NAMALWA (cell line): ENCODE measurements at regions not wholly inside any gene's neighbourhood (a gene's known extent, or its start where the extent isn't known, plus 50 kb on each side); places are given as distances from the start of the nearest gene placed in this dataset.

ENCODE experiments used
- DNase-seq: peaks from one replicate; pipeline ENCODE4 v3.0.0-alpha.2; 2015; ENCODE audit warnings: low spot score

DNA sequence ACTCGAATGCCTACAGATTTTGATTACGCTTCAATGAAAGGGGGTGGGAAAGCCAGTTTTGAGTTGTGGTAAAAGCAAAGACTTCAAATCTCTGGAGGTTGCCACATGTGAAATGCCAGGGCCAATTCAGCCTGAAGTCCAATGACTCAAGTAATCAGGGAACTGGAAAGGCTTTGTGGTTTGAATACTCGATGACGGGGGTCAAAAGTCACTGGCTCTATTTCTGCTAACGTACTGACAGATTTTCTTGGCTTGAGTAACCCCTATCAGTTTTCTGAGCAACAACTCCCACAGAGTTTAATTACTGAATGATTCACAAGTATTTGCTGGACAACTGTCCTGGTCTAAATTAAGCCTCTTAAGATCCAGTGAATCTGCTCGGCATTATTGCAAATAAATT, 152.2 kb downstream of the SIPA1L2 start:
- no peak for DNase-seq

DNA sequence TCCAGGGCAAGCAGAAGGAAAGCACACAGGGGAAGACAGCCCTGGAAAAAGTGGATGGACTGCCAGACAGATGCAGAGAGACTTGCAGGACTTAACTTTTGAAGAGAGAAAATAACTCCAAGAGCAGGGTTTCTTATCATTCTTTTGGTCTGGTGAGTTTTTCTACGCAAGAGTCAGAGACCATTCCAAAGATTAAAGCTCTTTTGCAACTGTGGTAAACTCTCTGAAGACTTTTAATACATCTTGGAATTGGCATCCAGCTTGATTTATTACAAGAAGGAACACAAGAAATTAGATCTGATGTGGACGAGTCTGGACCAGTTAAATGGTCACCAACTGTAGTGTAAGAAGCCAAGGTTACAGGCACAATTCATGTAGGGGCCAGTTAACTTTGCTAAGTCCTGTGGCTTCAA, 153.4 kb downstream of the SIPA1L2 start:
- DNase-seq = no peak

DNA sequence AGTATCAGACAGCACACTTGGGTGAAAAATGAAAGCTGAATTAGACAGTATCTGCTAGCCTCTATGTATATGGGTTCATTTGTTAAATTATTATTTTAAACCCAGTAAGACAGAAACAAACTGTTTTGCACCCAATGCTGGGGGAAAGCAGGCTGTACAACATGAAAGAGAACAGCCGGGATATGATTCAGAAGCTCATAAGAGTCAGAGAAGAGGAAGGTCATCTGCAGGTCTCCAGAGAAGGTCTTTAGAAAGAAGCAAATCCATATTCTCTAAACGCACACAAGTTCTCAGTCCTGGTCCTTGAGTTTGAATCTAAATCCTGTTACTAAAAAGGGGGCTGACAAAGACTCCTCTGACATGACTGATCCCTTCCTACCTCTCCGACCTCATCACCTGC, 155.1 kb downstream of the SIPA1L2 start:
- DNase-seq = no peak

DNA sequence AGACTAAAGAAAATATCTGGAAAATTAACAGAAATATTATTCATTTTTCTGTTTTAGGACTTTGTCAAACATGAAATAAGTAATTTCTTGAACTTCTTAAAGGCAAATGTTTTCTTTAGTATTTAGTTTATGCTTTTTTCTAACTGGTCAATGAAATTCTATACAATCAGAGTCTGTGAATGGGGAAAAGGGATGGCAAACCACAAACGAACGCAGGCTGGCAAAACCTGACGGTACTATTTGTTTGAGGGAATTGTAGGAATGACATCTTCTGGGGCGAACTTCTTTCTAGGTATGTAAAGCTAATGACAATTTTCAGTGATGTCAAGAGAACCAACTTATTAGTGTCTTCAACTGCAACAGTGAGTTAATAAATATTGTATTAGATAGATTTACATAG, 156.0 kb downstream of the SIPA1L2 start:
- DNase-seq = no peak

DNA sequence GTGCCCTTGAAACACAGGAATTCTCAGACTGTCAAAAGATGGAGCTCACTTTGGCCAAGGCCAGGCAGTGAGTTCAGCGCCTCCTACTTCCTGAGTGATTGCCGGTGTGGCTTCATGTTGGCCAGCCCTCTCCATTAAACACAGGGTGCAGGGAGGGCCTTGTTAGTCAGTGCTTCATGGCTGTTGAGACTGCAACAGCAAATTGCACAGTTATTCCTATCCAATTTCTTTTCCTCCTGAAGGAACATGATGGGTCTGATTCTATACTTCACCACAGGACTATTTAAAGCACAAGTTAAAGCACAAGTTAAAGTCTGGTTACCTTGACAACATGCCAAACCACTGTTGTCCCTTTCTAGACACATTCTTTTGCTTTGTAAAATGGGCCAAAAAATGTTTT, 156.6 kb downstream of the SIPA1L2 start:
- DNase-seq = no peak

DNA sequence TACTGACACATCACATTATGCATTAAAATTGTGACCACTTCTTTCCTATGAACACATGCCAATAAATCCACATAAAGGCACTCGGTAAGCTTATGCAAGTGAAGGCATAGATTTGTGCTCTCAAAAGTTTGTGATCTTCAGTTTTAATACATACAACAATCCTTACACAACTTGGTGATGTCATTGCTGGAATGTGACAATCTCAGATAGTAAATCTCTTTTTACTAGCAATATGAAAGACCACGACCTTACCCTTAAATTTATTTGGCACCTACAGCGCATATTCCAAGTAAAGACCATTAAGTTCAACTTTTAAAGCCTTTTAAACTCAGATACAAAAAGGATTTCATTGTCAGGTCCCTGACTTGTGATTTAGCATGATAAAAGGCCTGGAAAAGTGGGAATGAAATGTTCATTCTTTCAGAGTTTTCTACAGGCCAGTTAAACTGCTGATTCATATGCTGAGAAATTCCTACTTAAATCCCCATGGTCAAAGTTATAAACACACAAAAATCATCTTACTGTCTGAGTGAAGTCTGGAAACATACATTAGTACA, 157.4 kb downstream of the SIPA1L2 start:
- no peak for DNase-seq

DNA sequence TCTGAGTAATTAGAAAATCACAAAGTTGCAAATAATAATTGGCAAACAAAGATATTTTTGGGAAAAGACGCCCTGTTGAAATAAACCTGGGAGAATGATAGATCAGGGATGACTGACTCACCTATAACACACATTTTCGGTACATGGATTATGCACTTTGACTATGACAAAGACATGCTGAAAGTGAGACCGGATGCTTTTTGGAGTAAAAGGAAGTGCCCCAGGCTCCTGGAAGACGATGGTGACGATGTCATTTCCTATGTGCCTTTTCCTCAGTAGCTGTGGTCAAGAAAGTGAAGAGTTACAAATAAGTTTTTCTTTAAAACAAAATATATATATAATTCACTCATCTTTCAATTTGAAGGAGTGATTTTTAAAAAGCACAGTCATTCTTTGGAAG, 158.7 kb downstream of the SIPA1L2 start:
- DNase-seq = no peak

DNA sequence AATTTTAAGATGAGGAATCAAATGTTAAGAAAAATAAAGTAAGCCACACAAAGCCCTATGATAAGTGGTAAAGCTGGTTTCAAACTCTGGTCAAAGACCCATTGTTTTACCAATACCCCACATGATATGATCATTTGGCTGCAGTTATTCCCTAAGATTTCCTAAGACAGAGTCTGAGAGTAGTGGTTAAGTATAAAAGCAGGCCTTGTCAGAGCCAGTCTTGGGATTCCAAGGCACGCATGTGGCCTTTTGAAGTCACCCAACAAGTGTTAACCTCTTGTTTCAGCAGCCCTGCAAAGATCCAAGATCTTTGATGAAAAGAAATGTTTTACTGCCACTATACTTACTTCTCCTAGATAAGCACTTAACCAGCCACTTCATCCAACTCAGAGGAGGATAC, 159.2 kb downstream of the SIPA1L2 start:
- no peak for DNase-seq

DNA sequence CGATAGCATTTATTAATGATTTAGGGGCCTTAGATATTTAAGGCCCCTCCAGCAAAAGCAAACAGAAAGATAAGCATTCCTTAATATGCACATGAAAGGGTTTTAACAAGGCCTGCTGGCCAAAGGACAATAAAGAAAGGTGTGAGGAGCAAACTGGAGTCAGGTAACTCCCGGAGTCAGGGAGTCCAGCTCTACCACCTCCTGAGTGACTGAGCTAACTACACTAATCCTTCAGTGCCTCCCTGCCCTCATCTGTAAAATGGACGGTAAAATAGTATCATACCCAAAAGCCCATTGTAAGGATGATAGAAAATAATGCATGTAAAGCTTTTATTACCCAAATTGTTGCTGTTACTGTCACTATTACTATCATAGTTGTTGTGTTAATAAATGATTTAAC, 161.7 kb downstream of the SIPA1L2 start:
- DNase-seq = no peak

DNA sequence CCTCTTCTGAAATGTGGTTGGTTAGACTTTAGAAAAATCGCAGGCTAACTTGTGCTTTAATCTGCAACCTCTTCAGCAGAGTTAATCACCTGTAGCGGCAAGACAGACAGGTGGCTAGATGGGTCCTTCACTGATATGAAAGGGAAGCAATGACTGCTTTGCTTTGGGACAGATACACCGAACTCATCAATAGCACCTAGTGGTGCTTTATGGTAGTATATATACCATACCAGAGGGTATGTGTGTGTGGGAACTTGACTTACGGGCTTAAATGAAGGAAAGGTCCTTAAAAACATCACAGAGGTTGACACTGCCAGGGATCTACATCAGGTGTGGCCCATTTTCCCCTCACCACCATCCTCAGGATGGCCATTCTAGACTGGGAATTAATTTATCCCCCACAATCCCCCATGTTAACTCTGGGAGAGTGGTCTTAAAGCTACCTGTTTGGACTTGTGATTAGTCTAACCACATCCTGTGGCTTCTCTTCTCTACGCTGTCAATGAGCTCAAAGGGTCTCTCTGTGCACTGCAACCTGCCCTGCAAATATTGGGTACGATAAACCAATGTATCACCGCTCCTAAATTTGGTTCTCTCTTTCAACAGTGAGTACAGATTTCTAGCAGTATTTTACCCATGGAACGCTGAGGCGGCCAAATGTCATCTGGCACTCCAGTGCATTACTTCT, 162.7 kb downstream of the SIPA1L2 start:
- no peak for DNase-seq

DNA sequence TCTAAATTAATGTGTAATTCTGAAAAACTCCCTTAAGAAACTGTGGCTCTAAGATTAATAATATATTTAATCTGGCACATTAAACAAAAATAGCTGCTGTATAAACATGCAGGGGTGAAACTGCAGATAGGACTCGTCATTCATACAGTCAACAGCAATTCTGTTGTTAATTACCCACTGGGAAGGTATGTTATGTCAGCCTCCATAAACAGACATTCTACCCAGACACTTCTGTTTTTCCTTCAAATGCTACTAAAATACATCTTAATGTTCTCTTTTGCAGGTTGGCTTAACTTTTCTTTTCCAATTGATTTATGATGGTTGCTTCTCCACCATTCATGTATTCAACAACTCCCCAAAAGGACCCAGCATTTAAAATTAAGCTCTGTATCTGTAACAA, 165.6 kb downstream of the SIPA1L2 start:
- no peak for DNase-seq

DNA sequence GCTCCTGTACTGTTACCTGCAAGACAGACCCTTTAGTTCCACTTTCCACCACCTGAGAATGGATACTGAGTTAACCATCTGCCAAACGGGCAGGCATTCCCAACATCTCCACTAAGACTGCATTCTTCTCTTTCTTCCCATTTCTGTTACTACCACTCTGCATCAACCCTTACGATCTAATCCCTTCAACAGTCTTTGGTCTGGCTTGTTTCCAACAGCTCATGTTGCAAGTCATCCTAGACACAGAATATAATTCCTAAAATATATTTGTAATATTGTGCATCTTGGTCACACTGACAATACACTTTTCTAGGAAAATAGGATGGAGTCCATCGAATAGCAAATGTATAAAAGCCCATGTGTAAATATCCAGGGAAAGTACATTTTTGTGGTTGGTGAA, 166.7 kb downstream of the SIPA1L2 start:
- no peak for DNase-seq

DNA sequence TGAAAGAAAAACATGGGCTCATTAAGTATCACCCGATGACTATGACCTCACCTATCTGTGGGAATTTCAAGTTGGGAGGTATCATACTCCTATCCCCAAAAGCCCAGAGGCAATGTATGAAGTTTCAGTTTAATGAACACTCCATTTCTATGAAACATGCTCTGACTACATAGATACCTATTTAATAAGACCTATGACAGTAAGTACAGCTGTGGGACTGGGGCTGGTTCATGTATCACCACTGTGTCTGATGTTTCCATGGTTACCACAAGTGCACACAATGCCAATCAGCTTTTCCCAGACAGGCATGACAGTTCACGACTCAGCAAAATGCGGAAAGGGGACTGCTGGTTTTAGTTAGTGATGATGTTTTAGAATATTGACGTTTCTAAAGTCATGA, 167.7 kb downstream of the SIPA1L2 start:
- no peak for DNase-seq

DNA sequence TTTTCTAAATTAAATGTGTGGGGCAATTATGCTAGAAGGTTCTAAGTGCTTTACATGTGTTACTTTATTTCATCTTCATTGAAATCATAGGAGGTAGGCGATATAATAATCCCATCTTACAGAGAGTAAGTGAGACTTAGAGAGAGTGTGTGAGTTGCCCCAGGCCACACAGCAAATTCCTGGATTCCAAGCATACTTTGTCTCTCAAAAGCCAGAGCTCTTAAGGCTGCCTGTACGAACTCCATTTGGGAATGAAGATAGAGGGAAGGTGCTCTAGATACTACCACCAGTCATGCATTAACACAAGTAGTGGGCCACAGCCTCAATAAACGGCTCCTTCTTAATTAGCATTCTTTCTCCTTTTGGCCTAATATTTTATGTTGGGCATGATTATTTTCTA, 170.1 kb downstream of the SIPA1L2 start:
- no peak for DNase-seq

DNA sequence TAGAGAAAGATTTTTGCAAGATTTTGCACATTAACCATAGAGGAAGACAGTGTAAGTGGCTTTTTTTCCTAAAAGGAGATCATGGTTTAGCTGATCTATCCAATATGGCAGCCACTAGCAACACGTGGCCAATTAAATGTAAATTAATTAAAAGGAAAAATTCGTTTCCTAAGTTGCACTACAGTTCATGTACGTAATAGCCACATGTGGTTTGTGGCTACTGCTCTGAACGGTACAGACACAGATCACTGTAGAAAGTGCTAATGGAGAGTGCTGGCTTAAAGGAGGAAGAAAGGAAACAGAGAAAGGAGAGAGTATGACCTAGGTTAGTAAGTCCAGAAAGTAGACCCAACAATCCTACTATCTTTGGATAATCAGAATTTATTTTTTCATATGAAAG, 170.8 kb downstream of the SIPA1L2 start:
- DNase-seq = no peak

DNA sequence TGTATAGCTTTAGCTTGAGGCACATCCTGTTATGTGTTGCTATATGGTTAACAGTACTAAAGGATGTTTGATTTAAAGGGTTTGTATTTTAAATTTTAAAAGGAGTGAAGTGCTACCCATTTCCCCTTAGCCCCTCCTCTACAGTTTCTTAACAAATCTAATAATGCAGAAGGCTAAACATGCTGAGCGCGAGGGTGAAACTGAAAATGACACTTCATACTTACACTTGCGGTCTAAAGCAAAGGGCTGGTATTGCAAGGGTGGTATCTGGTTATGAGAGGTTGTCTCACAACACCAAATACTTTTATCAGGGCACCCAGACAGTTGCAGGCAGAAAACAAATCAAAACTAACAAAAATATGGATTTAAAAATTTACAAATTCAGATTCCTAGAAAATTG, 172.3 kb downstream of the SIPA1L2 start:
- no peak for DNase-seq

DNA sequence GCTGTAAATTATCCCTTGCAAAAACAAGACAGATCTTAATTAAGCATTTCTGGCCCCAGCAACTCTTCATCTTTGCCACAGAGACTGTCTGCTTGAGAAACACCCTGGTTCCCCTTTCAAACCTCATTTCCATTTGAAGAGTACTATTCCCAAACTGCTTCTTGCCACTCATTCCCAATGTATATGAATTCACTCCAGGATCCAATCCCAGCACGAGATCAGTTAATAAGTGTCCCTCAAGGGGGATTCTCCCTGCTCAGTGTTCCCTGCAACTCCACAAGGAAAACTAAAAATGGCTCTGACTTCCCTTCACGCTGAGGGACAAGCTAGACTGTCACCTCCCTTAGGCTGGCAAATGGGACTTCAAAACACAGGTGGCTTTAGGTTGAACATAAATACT, 173.2 kb downstream of the SIPA1L2 start:
- no peak for DNase-seq

DNA sequence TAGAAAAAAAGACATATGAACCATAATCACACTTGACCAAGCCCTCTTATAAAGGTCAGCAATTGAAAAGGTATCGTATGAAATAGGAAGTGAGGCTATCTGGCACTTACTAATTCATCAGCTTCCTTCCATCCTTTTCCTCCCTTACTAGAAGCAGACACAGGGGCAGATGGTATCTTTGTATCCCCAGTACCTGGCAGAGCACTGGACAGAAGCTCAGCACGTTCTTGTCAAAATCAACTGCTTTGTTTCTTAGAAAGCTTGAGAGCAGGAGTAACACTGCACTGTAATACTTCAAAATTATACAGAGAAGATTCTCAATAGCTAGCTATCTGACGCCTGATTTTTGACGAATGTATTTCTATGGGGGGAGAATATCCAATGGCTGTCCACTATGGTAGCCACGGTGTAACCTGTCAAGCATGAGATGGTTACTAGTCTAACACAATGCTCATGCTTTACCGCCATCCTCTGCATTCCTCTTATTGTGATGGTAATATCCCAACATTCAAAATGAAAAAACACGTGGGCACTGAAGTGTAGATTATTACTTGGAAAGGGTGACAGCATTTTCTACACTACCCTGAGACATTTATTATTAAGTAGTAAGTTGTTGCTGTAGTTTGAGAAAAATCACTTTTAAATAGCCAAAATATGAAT, 175.6 kb downstream of the SIPA1L2 start:
- no peak for DNase-seq

DNA sequence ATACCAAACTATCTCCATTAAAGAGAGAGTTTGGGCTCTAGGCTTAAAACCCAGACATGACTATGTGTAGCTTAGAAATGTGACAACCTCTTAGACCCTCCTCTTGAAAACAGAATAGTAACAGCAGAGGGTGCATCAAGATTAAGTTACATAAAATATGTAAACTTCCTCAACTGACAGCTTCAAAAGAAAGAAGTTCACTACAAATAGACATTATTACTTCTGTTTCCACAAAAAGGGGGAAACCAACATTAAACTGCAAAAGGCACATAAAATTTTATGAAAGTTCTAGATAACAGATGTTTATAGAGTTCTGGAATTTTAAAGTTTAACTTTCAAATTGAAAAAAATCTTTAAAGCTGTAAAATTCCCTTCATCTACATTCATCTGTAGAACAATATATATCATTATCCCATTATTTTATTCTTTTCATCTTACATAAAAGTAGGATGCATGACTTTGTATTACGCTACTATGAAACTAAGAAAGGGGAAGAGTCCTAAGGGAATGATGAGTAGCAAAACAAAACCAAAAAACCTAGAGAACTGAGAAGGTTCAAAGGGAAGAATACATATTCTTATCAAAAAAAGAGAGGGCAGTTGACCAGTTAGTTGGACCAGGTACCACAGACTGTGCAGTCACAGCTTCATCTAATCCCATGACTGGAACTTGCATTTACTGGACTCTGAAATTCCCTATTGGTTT, 177.0 kb downstream of the SIPA1L2 start:
- DNase-seq = no peak

DNA sequence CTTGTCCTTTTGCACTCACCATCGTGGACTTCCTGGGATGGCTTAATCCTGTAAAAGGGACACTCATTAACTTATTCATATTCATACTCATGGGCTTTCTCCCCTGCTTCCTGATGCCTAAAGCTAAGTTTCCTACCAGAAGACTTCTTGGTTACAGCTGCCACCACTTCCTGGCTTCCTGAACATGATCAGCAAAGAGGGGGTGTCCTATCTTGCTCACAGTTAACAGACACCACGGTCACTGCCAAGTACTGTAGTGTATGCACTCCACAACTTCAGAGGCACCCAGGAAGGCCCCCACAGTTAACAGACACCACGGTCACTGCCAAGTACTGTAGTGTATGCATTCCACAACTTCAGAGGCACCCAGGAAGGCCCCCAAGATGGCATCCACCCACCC, 177.8 kb downstream of the SIPA1L2 start:
- DNase-seq = no peak

DNA sequence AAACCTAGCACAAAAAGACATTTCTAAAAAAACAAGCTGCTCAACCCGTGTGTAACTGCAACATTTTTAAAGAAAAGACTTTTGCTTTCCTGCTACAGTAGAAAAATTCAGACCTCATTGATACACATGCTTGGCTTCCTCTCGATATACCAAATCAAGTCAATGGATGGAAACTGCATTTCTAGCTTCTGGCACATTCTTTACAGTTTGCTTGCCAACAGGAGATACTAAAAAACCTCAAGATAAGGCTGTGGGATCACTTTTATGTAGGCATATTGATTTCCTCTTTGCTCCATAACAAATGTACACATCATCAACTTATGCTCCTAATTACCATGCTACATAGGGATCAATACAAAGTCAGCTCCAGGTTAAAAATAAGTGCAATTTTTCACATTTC, 178.4 kb downstream of the SIPA1L2 start:
- DNase-seq = no peak

DNA sequence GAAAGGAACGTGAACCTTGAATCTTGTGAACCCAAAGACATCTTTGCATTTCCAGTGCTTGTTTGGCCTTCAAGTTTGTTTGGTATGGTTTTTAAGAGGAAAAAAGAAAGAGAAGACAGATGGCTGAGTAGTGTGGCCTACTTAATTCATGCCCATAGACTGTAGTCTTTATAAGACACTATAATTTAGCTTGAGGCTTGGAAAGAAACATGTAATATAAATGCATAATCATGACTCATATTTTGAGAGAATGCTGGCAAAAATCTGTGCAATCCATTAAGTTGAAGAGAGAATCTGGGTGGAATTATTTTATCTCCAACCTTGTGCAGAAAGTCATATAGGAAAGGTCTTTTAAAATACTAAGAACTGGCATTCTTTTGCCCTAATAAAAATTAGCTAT, 179.3 kb downstream of the SIPA1L2 start:
- DNase-seq = no peak

DNA sequence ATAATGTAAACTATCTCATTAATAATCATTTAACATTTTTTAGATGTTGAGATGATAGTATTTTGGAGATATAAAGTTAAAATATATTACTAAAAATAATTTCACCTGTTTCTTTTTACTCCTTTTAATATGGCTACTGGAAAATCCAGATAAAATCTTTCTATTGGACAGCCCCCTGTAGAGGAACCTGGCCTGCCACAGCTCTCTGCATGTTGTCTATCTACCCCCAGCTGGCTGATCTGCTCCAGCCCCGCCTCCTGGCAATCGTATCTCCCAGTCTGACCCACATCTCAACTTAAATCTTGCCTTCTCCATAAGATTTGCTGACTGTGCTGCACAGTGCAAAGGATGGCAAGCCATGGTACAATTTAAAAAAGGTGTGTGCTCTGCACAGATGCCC, 182.8 kb downstream of the SIPA1L2 start:
- DNase-seq = no peak
